ENCODE measurements at regions not wholly inside any gene's neighbourhood (a gene's known extent, or its start where the extent isn't known, plus 50 kb on each side); places are given as distances from the start of the nearest gene placed in this dataset.

DNA sequence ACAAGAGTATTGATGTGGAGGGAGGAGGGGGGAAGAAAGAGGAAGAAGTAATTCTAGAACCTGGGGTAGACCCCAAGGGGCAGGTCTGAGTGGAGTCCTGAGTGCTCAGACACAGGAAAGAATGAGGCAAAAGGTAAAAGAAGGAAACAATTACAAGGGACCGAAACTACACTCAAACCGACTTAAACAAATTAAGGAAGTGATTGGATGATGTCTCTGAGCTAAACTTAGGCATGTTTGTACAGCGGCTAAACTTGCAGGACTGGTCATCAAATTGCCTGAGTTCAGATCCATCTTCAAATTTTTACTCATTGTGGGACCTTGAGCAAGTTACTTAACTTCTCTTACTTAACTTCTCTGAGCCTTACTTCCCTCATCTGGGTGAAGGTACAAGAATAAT, 86.3 kb upstream of the LRRC55 start:
- 0% methylated on average over 3 of the region's 3 CpGs for WGBS (ENCODE audit: insufficient coverage, low coverage, missing lambda C conversion rate)
- TF ChIP-seq TCF7L2 (IDR thresholded peaks at IDR 0.05; ENCODE audit: low read depth, low read length) (no peak), MYNN (IDR thresholded peaks at IDR 0.05) (no peak), MYNN (CRISPR knock-in tag; IDR thresholded peaks at IDR 0.05) (no peak), ATF7 (IDR thresholded peaks at IDR 0.05) (no peak), PTBP1 (IDR thresholded peaks at IDR 0.05; ENCODE audit: low read depth, low read length) (no peak)
- TF ChIP-seq, protein P1, sequence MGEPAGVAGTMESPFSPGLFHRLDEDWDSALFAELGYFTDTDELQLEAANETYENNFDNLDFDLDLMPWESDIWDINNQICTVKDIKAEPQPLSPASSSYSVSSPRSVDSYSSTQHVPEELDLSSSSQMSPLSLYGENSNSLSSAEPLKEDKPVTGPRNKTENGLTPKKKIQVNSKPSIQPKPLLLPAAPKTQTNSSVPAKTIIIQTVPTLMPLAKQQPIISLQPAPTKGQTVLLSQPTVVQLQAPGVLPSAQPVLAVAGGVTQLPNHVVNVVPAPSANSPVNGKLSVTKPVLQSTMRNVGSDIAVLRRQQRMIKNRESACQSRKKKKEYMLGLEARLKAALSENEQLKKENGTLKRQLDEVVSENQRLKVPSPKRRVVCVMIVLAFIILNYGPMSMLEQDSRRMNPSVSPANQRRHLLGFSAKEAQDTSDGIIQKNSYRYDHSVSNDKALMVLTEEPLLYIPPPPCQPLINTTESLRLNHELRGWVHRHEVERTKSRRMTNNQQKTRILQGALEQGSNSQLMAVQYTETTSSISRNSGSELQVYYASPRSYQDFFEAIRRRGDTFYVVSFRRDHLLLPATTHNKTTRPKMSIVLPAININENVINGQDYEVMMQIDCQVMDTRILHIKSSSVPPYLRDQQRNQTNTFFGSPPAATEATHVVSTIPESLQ (CRISPR knock-in tag; IDR thresholded peaks at IDR 0.05) = no peak
- H3K27ac ChIP-seq (ENCODE audit: extremely low read depth, low read depth, low read length) = no peak overlapping the region
- H3K9me3 ChIP-seq (replicated peaks; ENCODE audit: control insufficient read depth, insufficient read depth, low read depth, low read length) = no peaks in the 10 kb centered on the region
- H3K9ac ChIP-seq (ENCODE audit: insufficient read depth in 1 of 2, low read depth in 2 of 2, low read length in 2 of 2) = no peak overlapping the region
- no peaks in the 10 kb centered on the region; a peak in 2 of 5 replicates for H3K27me3 ChIP-seq (ENCODE audit: control insufficient read depth in 2 of 2, insufficient read depth in 2 of 2, low read length in 2 of 2)
- ChIA-PET CTCF (ENCODE audit: low intra/inter-chr PET ratio) (no interaction called here), POLR2A (no interaction called here)
- intact Hi-C loops (cut with micrococcal nuclease) (no loop called here), in situ Hi-C loops (cut with MboI) (no loop called here)
- no peak overlapping the region for H2AFZ ChIP-seq (ENCODE audit: low read depth, low read length)
- FAIRE-seq (no peak), ATAC-seq (no peak), DNase-seq (ENCODE audit: extremely low read depth in 1 of 4, low spot score in 3 of 4) (no peak)
- no peaks in the 10 kb centered on the region for H3K4me1 ChIP-seq (replicated peaks in 1 of 2; ENCODE audit: control insufficient read depth in 2 of 2, insufficient read depth in 2 of 2, low read length in 2 of 2)
- H4K20me1 ChIP-seq (replicated peaks; ENCODE audit: control insufficient read depth, insufficient read depth, low read length) = no peaks in the 10 kb centered on the region
- H3K4me3 ChIP-seq = no peak overlapping the region
- H3K79me2 ChIP-seq (ENCODE audit: control insufficient read depth, insufficient read depth, low read length) = no peaks in the 10 kb centered on the region
- BruUV-seq (replicated peaks) = no TSS peak
- H3K9me1 ChIP-seq (ENCODE audit: control insufficient read depth, insufficient read depth, low read length) = no peaks in the 10 kb centered on the region
- no peak overlapping the region for H3K4me2 ChIP-seq (ENCODE audit: insufficient read depth, low read length)
- H3K36me3 ChIP-seq (ENCODE audit: control insufficient read depth, insufficient read depth, low read length) = no peaks in the 10 kb centered on the region
